ENCODE measurements at regions not wholly inside any gene's neighbourhood (a gene's known extent, or its start where the extent isn't known, plus 50 kb on each side); places are given as distances from the start of the nearest gene placed in this dataset.
"Not testable (repeated sequence)": the region's sequence is repeated elsewhere in the genome, so short reads cannot be mapped to it uniquely, and the experiment has no call there.

DNA sequence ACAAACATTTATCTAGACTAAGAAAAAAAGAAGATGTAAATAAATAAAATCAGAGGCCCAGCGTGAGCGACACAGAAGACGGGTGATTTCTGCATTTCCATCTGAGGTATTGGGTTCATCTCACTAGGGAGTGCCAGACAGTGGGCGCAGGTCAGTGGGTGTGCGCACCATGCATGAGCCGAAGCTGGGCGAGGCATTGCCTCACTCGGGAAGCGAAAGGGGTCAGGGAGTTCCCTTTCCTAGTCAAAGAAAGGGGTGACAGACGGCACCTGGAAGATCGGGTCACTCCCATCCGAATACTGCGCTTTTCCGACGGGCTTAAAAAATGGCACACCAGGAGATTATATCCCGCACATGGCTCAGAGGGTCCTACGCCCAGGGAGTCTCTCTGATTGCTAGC, 79.5 kb upstream of the ABCD2 start:
- DNase-seq (ENCODE audit: low read depth, low spot score); in situ Hi-C loops (cut with HindIII; ENCODE audit: low pct_unique_long_range_greater_than_20kb, low sequenced_read_pairs): not testable (repeated sequence)

DNA sequence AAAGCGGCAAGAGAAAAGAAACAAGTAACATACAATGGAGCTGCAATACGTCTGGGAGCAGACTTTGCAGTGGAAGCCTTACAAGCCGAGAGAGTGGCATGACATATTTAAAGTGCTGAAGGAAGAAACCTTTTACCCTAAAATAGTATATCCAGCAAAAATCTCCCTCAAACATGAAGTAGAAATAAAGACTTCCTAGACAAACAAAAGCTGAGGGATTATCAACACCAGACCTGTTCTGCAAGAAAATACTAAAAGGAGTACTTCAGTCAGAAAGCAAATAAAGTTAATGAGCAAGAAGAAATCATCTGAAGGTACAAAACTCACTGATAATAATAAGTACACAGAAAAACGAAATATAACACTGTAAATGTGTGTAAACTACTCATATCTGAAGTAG, 77.5 kb upstream of the ABCD2 start:
- in situ Hi-C loops (cut with HindIII; ENCODE audit: low pct_unique_long_range_greater_than_20kb, low sequenced_read_pairs), result no loop called here

DNA sequence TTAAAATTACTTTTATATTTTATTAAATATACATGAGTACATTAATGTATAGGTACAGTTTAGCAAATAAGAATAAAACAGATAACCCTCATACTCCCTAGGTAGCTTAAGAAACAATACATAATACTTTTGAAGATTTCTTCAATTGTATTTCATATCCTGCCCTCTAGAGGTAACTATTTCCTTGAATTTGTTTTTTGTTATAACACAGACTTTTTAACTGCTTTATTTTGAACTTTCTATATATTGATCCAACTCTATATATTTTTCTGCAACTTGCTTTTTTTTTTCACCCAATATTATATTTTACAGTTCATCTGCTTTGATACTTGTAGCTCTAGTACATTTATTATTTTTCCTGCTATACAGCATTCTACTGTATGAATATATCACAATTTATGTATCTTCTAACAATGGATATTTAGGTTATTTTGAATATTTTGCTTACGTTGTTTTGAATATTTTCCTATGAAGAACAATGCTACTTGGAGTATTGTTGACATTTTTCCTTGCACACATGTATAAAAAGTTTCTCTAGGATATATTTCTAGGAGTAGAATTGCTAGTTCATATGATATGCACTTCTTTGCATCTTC, 72.8 kb upstream of the ABCD2 start:
- in situ Hi-C loops (cut with HindIII; ENCODE audit: low pct_unique_long_range_greater_than_20kb, low sequenced_read_pairs), result no loop called here
- peak; percentile 30 for DNase-seq (ENCODE audit: low read depth, low spot score)

More for the DNA sequence above, 77.5 kb upstream of the ABCD2 start:
- DNase-seq (ENCODE audit: low read depth, low spot score), result no peak

DNA sequence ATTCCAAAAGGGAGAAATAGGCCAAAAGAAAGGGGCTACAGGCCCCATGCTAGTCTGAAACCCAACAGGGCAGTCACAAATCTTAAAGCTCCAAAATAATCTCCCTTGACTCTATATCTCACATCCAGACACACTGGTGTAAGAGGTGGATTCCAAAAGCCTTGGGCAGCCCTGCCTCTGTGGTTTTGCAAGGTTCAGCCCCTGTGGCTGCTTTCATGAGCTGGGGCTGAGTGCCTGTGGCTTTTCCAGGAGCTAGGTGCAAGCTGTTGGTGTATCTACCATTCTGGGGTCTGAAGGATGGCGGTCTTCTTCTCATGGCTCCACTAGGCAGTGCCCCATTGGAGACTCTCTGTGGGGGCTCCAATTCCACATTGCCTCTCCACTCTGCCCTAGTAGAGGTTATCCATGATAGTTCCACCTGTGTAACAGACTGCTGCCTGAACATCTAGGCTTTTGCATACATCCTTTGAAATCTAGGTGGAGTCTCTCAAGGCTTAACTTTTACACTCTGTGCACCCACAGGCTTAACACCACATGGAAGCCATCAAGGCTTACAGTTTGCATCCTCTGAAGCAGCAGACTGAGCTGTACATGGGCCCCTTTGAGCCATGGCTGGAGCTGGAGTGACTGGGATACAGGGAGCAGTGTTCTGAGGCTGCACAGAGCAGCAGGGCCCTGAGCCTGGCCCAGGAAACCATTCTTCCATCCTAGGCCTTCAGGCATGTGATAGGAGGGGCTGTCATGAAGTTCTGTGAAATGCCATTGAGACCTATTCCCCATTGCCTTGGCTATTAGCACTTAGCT, 66.5 kb upstream of the ABCD2 start:
- in situ Hi-C loops (cut with HindIII; ENCODE audit: low pct_unique_long_range_greater_than_20kb, low sequenced_read_pairs), result no loop called here

DNA sequence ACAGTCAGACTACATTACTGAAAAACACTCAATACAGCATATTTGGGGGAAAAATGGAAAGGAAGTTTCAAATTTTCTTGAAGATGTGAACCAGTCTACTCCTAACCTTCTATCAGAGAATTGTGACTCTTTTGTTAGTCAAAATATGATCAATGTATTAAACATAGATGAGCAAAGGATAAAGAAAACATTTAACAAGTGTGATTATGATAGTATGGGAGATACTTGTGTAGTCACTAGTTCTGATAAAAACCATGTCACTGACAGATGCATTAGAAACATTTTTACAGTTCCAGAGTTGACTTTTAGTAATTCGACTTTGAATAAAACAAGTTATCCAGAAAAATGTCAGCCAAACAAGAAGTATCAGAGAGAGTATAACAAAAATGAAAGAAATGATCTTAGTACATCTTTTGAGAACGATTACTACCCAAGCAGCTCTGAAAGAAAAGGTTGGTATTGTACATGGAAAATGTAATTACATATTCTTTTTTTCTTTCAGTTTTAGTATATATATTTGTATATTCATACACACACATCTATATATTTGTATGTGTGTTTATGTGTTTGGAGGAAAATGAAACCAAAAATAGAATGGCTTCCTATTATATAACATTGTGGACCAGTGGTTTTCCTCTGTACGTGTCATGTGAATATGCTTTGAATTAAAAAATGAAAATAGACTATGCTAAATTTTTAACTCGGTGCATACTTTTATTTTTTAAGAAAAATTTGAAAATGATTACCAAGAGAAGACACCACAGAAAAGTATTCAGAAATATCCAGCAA, 63.3 kb upstream of the ABCD2 start:
- in situ Hi-C loops (cut with HindIII; ENCODE audit: low pct_unique_long_range_greater_than_20kb, low sequenced_read_pairs), result no loop called here
- no peak for DNase-seq (ENCODE audit: low read depth, low spot score)

More for the DNA sequence above, 66.5 kb upstream of the ABCD2 start:
- DNase-seq (ENCODE audit: low read depth, low spot score), result no peak

DNA sequence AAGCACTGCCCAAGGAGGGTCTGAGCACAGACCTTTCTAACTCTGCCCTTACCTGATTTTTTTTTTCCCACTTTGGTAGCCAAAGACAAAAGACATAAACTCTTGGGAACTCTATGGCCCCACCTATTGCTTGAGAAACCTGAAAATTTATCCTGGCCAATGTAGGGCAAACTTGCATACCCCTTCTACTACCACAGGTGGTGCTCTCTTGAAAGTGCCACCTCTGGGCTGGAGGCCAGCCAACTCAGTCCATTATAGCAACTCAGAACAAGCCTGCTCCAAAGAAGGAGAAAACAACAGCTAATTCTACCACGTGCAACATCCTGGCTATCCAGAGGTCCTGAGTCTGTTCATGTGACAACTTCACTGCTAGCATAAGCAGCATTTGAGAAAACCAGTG, 55.7 kb upstream of the ABCD2 start:
- no peak for DNase-seq (ENCODE audit: low read depth, low spot score)
- in situ Hi-C loops (cut with HindIII; ENCODE audit: low pct_unique_long_range_greater_than_20kb, low sequenced_read_pairs), result no loop called here

DNA sequence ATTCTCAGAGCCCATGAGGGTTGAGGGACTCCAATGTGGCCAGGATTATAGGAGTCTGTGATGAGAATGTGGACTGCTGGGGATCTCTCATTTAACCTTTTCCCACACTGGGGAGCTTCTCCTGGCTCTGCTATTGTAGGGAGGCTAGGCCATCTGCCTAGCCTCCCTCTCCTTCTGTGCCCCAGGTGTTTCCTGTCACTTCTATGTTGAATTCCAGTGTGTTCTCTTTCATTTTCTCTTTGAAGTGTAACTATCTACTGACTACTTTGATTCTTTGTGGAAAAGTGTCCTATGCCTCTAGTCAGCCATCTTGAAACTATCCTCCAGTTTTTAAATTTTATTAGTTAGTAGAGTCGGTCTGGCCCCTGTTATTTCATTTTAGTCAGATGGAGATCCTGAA, 53.4 kb upstream of the ABCD2 start:
- no peak for DNase-seq (ENCODE audit: low read depth, low spot score)
- in situ Hi-C loops (cut with HindIII; ENCODE audit: low pct_unique_long_range_greater_than_20kb, low sequenced_read_pairs), result no loop called here

DNA sequence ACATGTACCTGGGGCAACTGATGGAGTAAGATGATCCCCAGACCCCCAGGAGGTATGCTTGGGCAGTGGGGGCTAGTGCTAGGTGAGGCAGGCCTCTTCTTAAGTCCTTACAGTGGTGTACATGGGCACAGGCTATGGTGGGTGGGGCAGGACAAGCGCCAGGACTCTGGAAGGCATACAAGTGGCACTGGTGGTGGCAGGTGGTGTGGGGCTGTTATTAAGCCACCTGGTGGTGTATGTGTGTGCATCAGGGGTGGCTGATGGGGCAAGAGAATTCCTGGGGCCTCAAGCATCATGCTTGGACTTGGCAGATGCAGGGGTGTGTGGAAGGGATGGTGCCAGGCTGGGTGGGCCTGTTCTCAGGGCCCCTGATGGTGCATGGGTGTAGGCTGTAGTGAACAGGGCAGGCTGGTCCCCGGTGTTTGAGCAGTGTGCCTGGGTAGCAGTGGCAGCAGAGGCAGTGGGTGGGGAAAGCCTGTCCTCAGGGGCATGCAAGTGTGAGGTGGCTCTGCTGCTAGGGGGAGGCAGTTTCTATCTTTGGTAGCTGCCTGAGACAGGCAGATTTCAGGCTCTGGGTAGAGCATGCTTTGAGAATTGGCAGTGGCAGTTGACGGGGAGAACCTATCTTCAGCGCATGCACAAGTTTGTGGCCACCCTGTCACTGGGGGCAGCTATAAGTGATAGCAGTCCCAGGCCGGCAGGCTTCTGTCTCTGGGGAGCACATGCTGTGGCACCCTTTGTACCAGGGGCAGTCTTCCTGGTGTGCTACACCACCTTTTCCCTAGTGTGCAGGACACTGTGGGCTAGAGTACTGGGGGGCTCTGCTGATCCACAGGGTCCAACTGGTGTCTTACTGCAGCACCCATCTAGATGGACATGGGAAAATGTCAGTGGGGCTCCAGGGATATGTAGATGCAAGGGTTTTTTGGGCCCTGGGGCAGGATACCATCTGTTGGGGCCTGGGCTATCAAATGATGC, 52.6 kb upstream of the ABCD2 start:
- in situ Hi-C loops (cut with HindIII; ENCODE audit: low pct_unique_long_range_greater_than_20kb, low sequenced_read_pairs), result no loop called here
- DNase-seq (ENCODE audit: low read depth, low spot score), result no peak

DNA sequence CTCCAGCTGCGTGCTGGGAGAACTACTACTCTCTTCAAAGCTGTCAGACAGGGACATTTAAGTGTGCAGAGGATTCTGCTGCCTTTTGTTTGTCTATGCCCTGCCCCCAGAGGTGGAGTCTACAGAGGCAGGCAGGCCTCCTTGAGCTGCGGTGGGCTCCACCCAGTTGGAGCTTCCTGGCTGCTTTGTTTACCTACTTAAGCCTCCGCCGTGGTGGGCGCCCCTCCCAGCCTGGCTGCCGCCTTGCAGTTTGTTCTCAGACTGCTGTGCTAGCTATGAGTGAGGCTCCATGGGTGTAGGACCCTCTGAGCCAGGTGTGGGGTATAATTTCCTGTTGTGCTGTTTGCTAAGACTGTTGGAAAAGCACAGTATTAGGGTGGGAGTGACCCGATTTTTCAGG, 49.9 kb upstream of the ABCD2 start:
- DNase-seq (ENCODE audit: low read depth, low spot score); in situ Hi-C loops (cut with HindIII; ENCODE audit: low pct_unique_long_range_greater_than_20kb, low sequenced_read_pairs): not testable (repeated sequence)

All from SK-MEL-5 (cell line).